ENCODE measurements at regions not wholly inside any gene's neighbourhood (a gene's known extent, or its start where the extent isn't known, plus 50 kb on each side); places are given as distances from the start of the nearest gene placed in this dataset.

DNA sequence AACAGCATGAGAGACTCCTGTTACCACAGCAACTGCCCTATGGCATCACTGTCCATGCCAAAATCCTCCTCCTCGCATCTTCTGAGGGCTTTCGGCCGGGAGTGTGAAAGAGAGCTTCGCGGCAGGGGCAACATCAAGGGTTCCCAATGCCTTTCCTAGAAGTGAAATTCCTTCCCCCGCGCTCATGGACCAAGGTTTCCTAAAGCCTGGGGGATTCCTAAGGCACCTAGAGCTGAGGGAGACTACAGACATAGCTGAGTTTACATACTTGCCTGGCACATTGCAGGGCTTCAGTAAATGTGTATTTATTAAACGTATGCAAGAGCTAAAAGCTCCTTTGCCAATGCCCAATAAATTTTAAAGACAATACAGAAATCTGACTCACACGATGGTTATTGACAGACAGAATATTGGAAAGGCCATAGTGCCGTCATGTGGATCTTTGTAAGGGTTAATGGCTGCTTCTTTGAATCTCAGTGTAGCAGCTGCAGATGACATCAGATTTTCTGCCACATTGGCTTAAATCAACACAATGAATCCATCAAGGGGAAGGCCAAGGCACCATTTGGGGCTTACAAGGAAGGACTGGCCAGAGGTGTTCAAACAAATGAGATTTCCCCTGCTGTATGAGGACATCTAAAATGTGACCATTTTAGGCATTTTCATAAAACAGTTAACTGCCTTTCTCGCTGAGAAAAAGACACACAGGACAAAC, 281.2 kb upstream of the JARID2 start:
- ATAC-seq (ENCODE audit: low FRiP score) (no peak), DNase-seq (ENCODE audit: low spot score) (no peak)
- TF ChIP-seq, protein P1, sequence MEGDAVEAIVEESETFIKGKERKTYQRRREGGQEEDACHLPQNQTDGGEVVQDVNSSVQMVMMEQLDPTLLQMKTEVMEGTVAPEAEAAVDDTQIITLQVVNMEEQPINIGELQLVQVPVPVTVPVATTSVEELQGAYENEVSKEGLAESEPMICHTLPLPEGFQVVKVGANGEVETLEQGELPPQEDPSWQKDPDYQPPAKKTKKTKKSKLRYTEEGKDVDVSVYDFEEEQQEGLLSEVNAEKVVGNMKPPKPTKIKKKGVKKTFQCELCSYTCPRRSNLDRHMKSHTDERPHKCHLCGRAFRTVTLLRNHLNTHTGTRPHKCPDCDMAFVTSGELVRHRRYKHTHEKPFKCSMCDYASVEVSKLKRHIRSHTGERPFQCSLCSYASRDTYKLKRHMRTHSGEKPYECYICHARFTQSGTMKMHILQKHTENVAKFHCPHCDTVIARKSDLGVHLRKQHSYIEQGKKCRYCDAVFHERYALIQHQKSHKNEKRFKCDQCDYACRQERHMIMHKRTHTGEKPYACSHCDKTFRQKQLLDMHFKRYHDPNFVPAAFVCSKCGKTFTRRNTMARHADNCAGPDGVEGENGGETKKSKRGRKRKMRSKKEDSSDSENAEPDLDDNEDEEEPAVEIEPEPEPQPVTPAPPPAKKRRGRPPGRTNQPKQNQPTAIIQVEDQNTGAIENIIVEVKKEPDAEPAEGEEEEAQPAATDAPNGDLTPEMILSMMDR (IDR thresholded peaks at IDR 0.05), result no peak

DNA sequence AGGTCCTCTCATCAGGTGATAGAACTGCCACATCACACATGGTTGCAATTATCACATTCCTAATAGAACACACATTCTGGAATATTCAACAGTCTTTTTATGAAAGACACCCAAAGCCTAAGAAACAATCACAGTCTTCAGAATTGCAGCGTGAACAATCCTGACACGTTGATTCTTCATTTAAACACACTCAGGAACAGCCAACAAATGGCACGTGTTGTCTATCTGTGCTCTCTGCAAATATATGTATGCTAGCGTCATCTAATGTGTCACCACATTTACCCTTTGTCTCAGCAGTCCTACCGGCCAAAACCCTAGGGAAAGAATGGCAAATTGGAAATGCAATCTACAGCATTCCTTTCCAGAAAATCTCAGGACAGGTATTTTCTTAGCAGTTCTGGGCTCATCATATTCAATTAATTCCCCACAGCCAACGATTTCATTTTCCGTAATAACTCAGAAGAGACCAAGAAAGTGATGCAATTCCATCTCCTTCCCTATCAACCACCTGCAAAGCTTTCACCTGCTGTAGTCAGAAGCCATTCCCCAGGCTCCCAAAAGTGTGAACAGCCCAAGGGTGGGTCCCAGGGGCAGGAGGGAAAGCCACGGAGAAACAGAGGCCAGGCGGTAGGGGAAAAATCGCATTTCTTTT, 280.3 kb upstream of the JARID2 start:
- TF ChIP-seq, protein P1 (IDR thresholded peaks at IDR 0.05), result no peak
- ATAC-seq (ENCODE audit: low FRiP score) (no peak), DNase-seq (ENCODE audit: low spot score) (no peak)

DNA sequence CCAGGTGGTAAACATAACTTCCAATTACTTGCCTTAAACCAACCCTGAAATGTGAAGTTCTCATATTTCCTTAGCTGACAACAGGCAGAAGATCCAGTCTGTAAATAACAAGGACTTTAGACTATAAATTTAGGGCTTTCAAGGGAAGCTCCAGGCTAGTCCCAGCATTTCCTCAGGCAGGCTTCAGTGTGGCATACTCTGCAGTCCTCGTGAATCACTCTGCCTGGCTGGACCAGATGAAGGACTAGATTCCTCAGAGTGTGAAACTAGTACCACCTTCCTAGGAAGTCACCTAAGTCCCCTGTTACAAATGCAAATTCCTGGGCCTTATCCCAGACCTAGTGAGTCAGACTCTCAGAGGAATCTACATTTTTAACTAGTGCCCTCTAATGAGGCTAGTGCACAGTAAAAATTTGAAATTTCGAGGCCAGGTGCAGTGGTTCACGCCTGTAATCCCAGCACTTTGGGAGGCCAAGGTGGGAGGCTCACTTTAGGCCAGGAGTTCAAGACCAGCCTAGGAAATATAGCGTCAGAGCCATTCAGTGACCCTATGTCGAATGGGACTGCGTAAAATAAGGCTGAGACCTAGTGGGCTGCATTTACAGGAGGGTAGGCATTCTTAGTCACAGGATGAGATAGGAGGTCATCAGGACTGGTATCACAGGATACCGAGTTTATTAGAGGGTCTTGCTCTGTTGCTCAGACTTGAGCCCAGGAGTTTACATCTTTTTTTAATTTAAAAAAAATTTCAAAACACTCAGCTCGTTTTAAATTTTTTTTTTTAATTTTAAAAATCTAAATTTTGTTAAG, 279.6 kb upstream of the JARID2 start:
- TF ChIP-seq, protein P1 (IDR thresholded peaks at IDR 0.05), result no peak
- ATAC-seq (ENCODE audit: low FRiP score), result no peak
- DNase-seq (ENCODE audit: low spot score), result no peak

DNA sequence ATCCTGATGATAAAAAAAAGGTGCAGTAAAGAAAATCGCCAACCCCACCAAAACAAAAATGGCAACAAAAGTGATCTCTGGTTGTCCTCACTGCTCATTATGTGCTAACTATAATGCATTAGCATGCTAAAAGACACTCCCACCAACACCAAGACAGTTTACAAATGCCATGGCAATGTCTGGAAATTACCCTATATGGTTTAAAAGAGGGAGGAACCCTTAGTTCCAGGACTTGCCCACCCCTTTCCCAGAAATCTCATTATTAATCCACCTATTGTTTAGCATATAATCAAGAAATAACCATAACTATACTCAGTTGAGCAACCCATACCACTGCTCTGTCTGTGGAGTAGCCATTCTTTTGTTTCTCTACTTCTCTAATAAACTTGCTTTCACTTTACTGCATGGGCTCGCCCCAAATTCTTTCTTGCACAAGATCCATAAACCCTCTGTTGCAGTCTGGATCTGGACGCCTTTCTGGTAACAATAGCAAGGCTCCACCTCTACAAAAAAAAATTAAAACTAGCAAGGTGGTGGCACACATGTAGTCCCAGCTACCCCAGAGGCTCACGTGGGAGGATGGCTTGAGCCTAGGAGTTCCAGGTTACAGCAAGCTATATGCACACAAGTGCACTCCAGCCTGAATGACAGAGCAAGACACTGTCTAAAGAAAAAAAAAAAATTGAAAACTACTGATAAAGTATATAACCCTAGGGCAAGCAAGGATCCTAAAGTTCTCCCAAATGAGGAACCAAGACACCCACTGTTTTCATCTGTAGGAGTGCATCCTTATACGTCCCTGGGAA, 278.8 kb upstream of the JARID2 start:
- TF ChIP-seq, protein P1 (IDR thresholded peaks at IDR 0.05), result no peak
- ATAC-seq (ENCODE audit: low FRiP score) (no peak), DNase-seq (ENCODE audit: low spot score) (no peak)

DNA sequence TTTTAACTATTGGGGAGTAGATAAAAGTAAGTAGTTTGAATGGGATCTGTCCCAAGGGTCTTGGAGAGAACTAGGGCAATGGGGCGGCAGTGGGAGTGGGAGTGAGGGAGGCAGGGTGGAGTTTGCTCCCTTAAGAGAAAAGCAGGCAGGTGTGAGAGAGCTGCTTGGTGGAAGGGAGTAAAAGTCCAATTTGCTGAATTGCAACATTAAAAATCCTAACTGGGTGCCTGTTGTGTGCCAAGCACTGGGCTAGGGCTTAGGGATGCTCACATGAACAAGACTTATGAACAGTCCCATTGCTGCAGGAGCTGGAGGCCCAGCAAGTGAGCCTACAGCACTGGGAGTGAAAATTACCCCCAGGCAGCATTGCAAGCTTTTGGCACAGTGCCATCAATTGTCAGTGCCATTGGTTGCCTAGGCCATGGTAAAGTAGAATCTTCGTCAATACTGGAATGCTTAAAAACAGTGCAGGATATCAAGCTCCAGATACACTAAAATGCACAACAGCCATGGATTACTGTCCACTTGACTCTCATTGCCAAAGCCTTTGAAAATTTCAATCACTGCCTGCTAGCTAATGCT, 277.7 kb upstream of the JARID2 start:
- TF ChIP-seq, protein P1 (IDR thresholded peaks at IDR 0.05), result no peak
- ATAC-seq (ENCODE audit: low FRiP score) (no peak), DNase-seq (ENCODE audit: low spot score) (no peak)

DNA sequence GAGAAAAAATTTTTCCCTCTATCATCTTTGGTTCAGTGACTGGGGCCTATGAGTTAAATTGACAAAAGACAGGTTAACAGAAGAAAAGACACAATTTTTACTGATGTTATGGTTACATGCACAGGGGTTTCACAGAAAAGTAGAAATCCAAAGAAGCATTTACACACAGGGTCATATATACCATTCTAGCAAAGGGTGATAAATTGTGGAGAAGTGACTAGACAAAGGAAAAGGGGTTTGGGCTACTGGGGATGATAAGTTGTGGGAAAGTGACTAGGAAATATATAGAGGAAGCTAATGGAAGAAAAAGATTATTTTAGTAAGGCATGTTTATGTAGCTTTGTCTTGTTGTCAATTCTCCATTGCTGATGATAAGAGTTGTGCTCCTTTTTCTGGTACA, 276.7 kb upstream of the JARID2 start:
- ATAC-seq (ENCODE audit: low FRiP score), result no peak
- TF ChIP-seq, protein P1 (IDR thresholded peaks at IDR 0.05), result no peak
- no peak for DNase-seq (ENCODE audit: low spot score)

Data from omental fat pad (tissue), 3 donors.